Natural killer cell (primary cell): ENCODE measurements at regions not wholly inside any gene's neighbourhood (a gene's known extent, or its start where the extent isn't known, plus 50 kb on each side); places are given as distances from the start of the nearest gene placed in this dataset.

ENCODE experiments used
- ATAC-seq, 3 donors: fragments of 150-1000 bp in 2 of 3; fragments of 200-7000 bp in 1 of 3; cut with Tn5 transposase; 1 replicate in 1 of 3; 2 replicates in 2 of 3; pipeline ENCODE4 v1.10.0; 2021; ENCODE audit warnings: mild to moderate bottlenecking in 2 of 3, moderate library complexity in 2 of 3
- DNase-seq, 2 donors: peaks; one replicate each; pipeline versions ENCODE4 v3.0.0 to v3.0.0-alpha.2; 2013 to 2021; ENCODE audit warnings: mixed read lengths in 1 of 2
- H3K27ac ChIP-seq: one replicate; pipeline ENCODE4 v1.5.1; 2013; ENCODE audit warnings: mild to moderate bottlenecking, low read length
- H3K27me3 ChIP-seq: one replicate; pipeline ENCODE4 v1.6.1; 2013; ENCODE audit warnings: low read length; ENCODE audit not compliant: control insufficient read depth, insufficient read depth
- H3K36me3 ChIP-seq: one replicate; pipeline ENCODE4 v1.6.1; 2013; ENCODE audit warnings: low read length; ENCODE audit not compliant: control insufficient read depth, insufficient read depth
- H3K4me1 ChIP-seq: one replicate; pipeline ENCODE4 v1.6.1; 2013; ENCODE audit warnings: low read length; ENCODE audit not compliant: control insufficient read depth, insufficient read depth
- H3K4me3 ChIP-seq: one replicate; pipeline ENCODE4 v1.5.1; 2013; ENCODE audit warnings: low read length
- H3K9me3 ChIP-seq: one replicate; pipeline ENCODE4 v1.6.1; 2013; ENCODE audit warnings: low read length; ENCODE audit not compliant: control insufficient read depth, insufficient read depth
- H3K27ac Mint-ChIP-seq, 2 donors: one replicate each; pipeline ENCODE4 v1.8.0; 2022; ENCODE audit warnings: mild to moderate bottlenecking in 2 of 2, mixed read lengths in 2 of 2, moderate library complexity in 1 of 2
- H3K27me3 Mint-ChIP-seq, 2 donors: one replicate each; pipeline ENCODE4 v1.8.0; 2022; ENCODE audit warnings: low read depth in 2 of 2, mixed read lengths in 2 of 2
- H3K36me3 Mint-ChIP-seq: one replicate; pipeline ENCODE4 v1.8.0; 2022; ENCODE audit warnings: mixed read lengths
- H3K4me1 Mint-ChIP-seq, 2 donors: one replicate each; pipeline ENCODE4 v1.8.0; 2022; ENCODE audit warnings: mixed read lengths in 2 of 2
- H3K4me3 Mint-ChIP-seq: one replicate; pipeline ENCODE4 v1.8.0; 2022; ENCODE audit warnings: mild to moderate bottlenecking, moderate library complexity, mixed read lengths
- H3K9me3 Mint-ChIP-seq, 2 donors: one replicate each; pipeline ENCODE4 v1.8.0; 2022; ENCODE audit warnings: mixed read lengths in 2 of 2
- WGBS: methylation state at CpG from one replicate; pipeline ENCODE4 v1.1.7; 2013; ENCODE audit warnings: missing lambda C conversion rate; ENCODE audit not compliant: insufficient coverage; 5-methylcytosine and 5-hydroxymethylcytosine counted together
- intact Hi-C: fragments of 100-400 bp; cut with micrococcal nuclease; formaldehyde crosslinking; loops from one replicate; pipeline ENCODE4 v1.14.2; 2022
- TF ChIP-seq, protein P1 (sequence below): fragments of 200-600 bp; IDR thresholded peaks from one replicate; pipeline ENCODE4 v1.8.0; 2022; ENCODE audit warnings: antibody characterized with exemption

DNA sequence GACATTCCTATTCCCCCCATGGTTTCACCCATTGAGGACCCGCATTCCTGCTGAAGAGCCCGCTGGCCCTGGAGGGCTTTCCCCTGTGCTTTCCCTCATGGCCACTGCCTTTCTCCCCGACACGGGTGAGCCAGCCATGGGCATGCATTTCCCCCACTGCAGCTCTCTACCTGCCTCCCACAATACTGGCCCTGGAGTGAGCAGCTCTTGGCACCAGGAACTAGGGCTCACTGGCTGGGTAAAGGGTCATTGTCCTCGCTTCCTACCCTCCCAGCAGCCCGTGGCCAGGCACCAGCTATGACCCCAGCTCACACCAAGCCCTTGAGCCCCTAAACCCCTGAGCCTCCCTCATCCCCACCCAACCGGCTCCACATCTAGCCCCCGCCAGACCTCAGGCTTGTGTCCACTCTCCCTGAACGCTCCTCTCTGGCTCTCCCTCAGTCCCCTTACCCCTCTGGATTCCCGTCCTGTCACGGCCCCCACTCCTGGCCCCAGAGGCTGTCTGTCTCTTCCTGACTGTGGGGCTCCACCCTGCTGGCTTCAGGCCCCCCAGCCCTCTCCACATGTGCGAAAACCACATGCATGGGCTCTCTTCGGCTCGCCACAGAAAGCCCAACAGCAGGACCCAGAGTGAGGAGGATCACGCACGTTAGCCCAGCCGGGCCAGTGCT lies 199.8 kb downstream of the ZFP36L2 start:
- H3K36me3 Mint-ChIP-seq, result peaks cover 8% of the 10 kb centered on the region
- Histone ChIP-seq H3K27me3 (no peaks in the 10 kb centered on the region), H3K9me3 (peaks cover 6% of the 10 kb centered on the region), H3K4me3 (no peak overlapping the region), H3K27ac (peak overlapping the region; percentile 27), H3K4me1 (peaks cover 43% of the 10 kb centered on the region), H3K36me3 (no peaks in the 10 kb centered on the region)
- peaks cover 3 to 7% of the 10 kb centered on the region in 2 donors for H3K9me3 Mint-ChIP-seq
- intact Hi-C loops, result no loop called here
- no peaks in the 10 kb centered on the region for H3K27me3 Mint-ChIP-seq
- TF ChIP-seq, protein P1, sequence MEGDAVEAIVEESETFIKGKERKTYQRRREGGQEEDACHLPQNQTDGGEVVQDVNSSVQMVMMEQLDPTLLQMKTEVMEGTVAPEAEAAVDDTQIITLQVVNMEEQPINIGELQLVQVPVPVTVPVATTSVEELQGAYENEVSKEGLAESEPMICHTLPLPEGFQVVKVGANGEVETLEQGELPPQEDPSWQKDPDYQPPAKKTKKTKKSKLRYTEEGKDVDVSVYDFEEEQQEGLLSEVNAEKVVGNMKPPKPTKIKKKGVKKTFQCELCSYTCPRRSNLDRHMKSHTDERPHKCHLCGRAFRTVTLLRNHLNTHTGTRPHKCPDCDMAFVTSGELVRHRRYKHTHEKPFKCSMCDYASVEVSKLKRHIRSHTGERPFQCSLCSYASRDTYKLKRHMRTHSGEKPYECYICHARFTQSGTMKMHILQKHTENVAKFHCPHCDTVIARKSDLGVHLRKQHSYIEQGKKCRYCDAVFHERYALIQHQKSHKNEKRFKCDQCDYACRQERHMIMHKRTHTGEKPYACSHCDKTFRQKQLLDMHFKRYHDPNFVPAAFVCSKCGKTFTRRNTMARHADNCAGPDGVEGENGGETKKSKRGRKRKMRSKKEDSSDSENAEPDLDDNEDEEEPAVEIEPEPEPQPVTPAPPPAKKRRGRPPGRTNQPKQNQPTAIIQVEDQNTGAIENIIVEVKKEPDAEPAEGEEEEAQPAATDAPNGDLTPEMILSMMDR, result no peak
- no peak for DNase-seq
- H3K4me1 Mint-ChIP-seq, result peaks cover 27 to 32% of the 10 kb centered on the region in 2 donors
- peak in 1 of 3 donors; percentile 50 for ATAC-seq
- peak overlapping the region in 1 of 2 donors; percentile 69 for H3K27ac Mint-ChIP-seq
- H3K4me3 Mint-ChIP-seq, result no peak overlapping the region
- WGBS, result 58% methylated on average over 17 of the region's 17 CpGs

DNA sequence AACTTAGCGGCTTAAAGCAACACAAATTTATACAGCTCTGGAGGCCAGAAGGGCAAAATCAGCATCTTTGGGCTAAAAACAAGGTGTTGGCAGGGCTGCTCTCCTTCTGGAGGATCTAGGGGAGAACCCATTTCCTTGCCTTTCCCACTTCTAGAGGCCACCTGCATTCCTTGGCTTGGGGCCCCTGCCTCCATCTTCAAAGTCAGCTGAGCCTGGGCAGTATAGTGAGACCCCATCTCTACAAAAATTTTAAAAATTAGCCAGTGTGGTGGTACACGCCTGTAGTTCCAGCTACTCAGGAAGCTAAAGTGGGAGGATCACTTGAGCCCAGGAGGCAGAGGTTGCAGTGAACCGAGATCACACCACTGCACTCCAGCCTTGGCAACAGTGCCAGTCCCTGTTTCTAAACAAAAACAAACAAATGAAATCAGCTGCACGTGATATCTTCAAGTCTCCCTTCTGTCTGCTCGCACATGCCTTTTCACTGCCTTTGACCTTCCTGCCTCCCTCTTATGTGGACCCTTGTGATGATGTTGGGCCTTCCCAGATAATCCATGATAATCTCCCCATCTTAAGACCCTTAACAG lies 200.6 kb downstream of the ZFP36L2 start:
- peaks cover 3 to 7% of the 10 kb centered on the region in 2 donors for H3K9me3 Mint-ChIP-seq

DNA sequence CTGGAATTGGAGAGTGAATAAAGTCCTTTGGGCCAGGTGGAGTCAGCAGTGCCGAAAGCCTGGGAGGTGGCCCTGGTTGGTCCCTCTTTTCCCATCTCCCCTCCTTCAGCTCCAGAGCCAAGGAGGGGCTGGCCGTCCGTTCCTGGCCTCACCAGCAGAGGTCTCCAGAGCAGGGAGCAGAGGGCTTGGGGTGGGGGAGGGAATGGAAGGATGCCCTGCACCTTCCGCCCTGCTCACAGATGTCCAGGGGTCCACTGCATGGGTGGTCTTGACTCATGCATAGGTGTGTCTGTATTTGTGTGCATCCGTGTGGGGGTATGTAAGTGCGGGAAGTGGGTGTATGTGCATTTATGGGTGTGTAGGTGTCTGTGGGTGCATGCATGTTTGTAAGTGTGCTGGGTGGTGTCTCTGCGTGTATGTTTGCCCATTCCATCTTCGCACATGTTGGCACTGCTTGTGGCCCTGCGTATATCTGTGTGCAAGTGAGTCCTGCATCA lies 201.8 kb downstream of the ZFP36L2 start:
- H3K27ac ChIP-seq, result no peak overlapping the region
- Mint-ChIP-seq H3K4me1 (peaks cover 27 to 32% of the 10 kb centered on the region in 2 donors), H3K27ac (peak overlapping the region in 1 of 2 donors; percentile 70), H3K9me3 (peaks cover 3 to 7% of the 10 kb centered on the region in 2 donors), H3K27me3 (no peaks in the 10 kb centered on the region), H3K36me3 (peaks cover 8% of the 10 kb centered on the region), H3K4me3 (no peak overlapping the region)
- no peaks in the 10 kb centered on the region for H3K36me3 ChIP-seq
- peak in 1 of 2 donors; percentile 61 for DNase-seq
- H3K4me3 ChIP-seq, result no peak overlapping the region
- H3K4me1 ChIP-seq, result peaks cover 43% of the 10 kb centered on the region
- TF ChIP-seq, protein P1, result no peak
- intact Hi-C loops, result no loop called here
- ATAC-seq, result peak in 2 of 3 donors; percentile 47 to 52
- H3K9me3 ChIP-seq, result peaks cover 11% of the 10 kb centered on the region
- H3K27me3 ChIP-seq, result no peaks in the 10 kb centered on the region
- WGBS, result 58% methylated on average over 8 of the region's 9 CpGs

More for the DNA sequence above, 200.6 kb downstream of the ZFP36L2 start:
- H3K27me3 Mint-ChIP-seq, result no peaks in the 10 kb centered on the region
- DNase-seq (no peak), ATAC-seq (no peak)
- H3K4me1 Mint-ChIP-seq, result peaks cover 27 to 32% of the 10 kb centered on the region in 2 donors
- H3K27ac Mint-ChIP-seq, result peak overlapping the region in 1 of 2 donors; percentile 69
- 83% methylated on average over 5 of the region's 5 CpGs for WGBS
- H3K4me1 ChIP-seq, result peaks cover 43% of the 10 kb centered on the region
- no peaks in the 10 kb centered on the region for H3K36me3 ChIP-seq
- no peaks in the 10 kb centered on the region for H3K27me3 ChIP-seq
- no peak overlapping the region for H3K4me3 ChIP-seq
- no peak overlapping the region for H3K4me3 Mint-ChIP-seq
- peaks cover 8% of the 10 kb centered on the region for H3K36me3 Mint-ChIP-seq
- no peak overlapping the region for H3K27ac ChIP-seq
- intact Hi-C loops, result no loop called here
- TF ChIP-seq, protein P1, result no peak
- H3K9me3 ChIP-seq, result peaks cover 6% of the 10 kb centered on the region
